ENCODE measurements at regions not wholly inside any gene's neighbourhood (a gene's known extent, or its start where the extent isn't known, plus 50 kb on each side); places are given as distances from the start of the nearest gene placed in this dataset.
A peak's percentile ranks its signal among the peaks of the same experiment; 100 is the strongest.

- TF ChIP-seq, protein P1, sequence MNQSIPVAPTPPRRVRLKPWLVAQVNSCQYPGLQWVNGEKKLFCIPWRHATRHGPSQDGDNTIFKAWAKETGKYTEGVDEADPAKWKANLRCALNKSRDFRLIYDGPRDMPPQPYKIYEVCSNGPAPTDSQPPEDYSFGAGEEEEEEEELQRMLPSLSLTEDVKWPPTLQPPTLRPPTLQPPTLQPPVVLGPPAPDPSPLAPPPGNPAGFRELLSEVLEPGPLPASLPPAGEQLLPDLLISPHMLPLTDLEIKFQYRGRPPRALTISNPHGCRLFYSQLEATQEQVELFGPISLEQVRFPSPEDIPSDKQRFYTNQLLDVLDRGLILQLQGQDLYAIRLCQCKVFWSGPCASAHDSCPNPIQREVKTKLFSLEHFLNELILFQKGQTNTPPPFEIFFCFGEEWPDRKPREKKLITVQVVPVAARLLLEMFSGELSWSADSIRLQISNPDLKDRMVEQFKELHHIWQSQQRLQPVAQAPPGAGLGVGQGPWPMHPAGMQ (IDR thresholded peaks at IDR 0.05; ENCODE audit: borderline replicate concordance) = no peak
- TF ChIP-seq IRF4 (IDR thresholded peaks at IDR 0.05; ENCODE audit: low read depth, low read length) (no peak), NFYA (IDR thresholded peaks at IDR 0.05; ENCODE audit: borderline replicate concordance, low read depth, low read length) (no peak), NFXL1 (IDR thresholded peaks at IDR 0.05; ENCODE audit: borderline replicate concordance) (no peak), NFYB (IDR thresholded peaks at IDR 0.05; ENCODE audit: insufficient read depth, low read depth, low read length) (no peak), RFX5 (IDR thresholded peaks at IDR 0.05; ENCODE audit: low read depth, low read length) (no peak)
- TF ChIP-seq, protein P2, sequence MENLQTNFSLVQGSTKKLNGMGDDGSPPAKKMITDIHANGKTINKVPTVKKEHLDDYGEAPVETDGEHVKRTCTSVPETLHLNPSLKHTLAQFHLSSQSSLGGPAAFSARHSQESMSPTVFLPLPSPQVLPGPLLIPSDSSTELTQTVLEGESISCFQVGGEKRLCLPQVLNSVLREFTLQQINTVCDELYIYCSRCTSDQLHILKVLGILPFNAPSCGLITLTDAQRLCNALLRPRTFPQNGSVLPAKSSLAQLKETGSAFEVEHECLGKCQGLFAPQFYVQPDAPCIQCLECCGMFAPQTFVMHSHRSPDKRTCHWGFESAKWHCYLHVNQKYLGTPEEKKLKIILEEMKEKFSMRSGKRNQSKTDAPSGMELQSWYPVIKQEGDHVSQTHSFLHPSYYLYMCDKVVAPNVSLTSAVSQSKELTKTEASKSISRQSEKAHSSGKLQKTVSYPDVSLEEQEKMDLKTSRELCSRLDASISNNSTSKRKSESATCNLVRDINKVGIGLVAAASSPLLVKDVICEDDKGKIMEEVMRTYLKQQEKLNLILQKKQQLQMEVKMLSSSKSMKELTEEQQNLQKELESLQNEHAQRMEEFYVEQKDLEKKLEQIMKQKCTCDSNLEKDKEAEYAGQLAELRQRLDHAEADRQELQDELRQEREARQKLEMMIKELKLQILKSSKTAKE (IDR thresholded peaks at IDR 0.05; ENCODE audit: low read depth, poor library complexity, severe bottlenecking) = no peak
These were observed 115.9 kb downstream of the ZFP36L2 start (continued) for GRCh38 chr2:43110442-43110871.

- DNase-seq (ENCODE audit: low read depth, low spot score) (no peak), ATAC-seq (0 out of 3 replicates have a peak, but pooled peaks have one; percentile 10), FAIRE-seq (no peak)
- Histone ChIP-seq H3K4me1 (ENCODE audit: control insufficient read depth, insufficient read depth, low read length) (peaks cover 40% of the 10 kb centered on the region), H3K79me2 (ENCODE audit: control insufficient read depth, insufficient read depth, low read length) (no peaks in the 10 kb centered on the region), H3K4me3 (no peak overlapping the region), H3K9me3 (replicated peaks; ENCODE audit: control insufficient read depth, insufficient read depth, low read length) (no peaks in the 10 kb centered on the region; the same call in 2 of the 3 replicates), H4K20me1 (ENCODE audit: control insufficient read depth, insufficient read depth) (no peaks in the 10 kb centered on the region), H3K4me2 (ENCODE audit: control insufficient read depth, insufficient read depth) (0 out of 2 replicates have a peak overlapping the region, but pooled peaks have one; percentile 1), H2AFZ (ENCODE audit: control insufficient read depth, low read depth, low read length) (no peak overlapping the region), H3K27me3 (replicated peaks in 1 of 2; ENCODE audit: control insufficient read depth in 2 of 2, insufficient read depth in 2 of 2, low read length in 1 of 2) (no peaks in the 10 kb centered on the region), H3K27ac (ENCODE audit: control insufficient read depth, insufficient read depth) (no peak overlapping the region), H3K36me3 (ENCODE audit: control insufficient read depth in 2 of 2, insufficient read depth in 2 of 2, low read length in 1 of 2) (no peaks in the 10 kb centered on the region), H3K9ac (ENCODE audit: control insufficient read depth, insufficient read depth, low read length) (no peak overlapping the region)
- ChIA-PET POLR2A (interaction anchor here (0.5 kb wide), 1 partner anchor 334 kb away, joined by 5 read pairs; no protein-coding TSS in a partner anchor), RAD21 (ENCODE audit: unreplicated experiment) (interaction anchor here (0.7 to 0.9 kb wide), 3 partner anchors 120 to 375 kb away, joined by 3 to 4 read pairs (median 3); no protein-coding TSS in a partner anchor), CTCF (interaction anchor here (0.6 to 2.1 kb wide), 3 partner anchors 11 to 85 kb away, joined by 3 to 9 read pairs (median 3); no protein-coding TSS in a partner anchor), SMC1A (ENCODE audit: uncharacterized antibody, unreplicated experiment) (interaction anchor here (1.0 to 1.2 kb wide), 2 partner anchors 11 to 25 kb away, joined by 3 to 4 read pairs; no protein-coding TSS in a partner anchor)
- intact Hi-C loops (cut with micrococcal nuclease; ENCODE audit: unreplicated experiment) (loop anchor here (5.0 kb wide), 1 partner anchor 162 kb away; no protein-coding TSS in a partner anchor), in situ Hi-C loops (cut with MboI) (no loop called here)
- no TSS peak for BruUV-seq (replicated peaks)
- 4% methylated on average over 2 of the region's 2 CpGs for WGBS (ENCODE audit: insufficient coverage, insufficient replicate concordance, low lambda C conversion rate, missing lambda C conversion rate)
- TF ChIP-seq SPI1 (IDR thresholded peaks at IDR 0.05; ENCODE audit: borderline replicate concordance, insufficient read depth, low read depth, low read length) = peak; percentile 35; the same call in 1 of the 2 replicates
- peak; percentile 24; the same call in 1 of the 2 replicates for TF ChIP-seq MTA2 (IDR thresholded peaks at IDR 0.05; ENCODE audit: low read depth)
- TF ChIP-seq IKZF1 (conservative IDR thresholded peaks at IDR 0.05) = peak; percentile 44; the same call in 1 of the 2 replicates
- TF ChIP-seq, protein P3, sequence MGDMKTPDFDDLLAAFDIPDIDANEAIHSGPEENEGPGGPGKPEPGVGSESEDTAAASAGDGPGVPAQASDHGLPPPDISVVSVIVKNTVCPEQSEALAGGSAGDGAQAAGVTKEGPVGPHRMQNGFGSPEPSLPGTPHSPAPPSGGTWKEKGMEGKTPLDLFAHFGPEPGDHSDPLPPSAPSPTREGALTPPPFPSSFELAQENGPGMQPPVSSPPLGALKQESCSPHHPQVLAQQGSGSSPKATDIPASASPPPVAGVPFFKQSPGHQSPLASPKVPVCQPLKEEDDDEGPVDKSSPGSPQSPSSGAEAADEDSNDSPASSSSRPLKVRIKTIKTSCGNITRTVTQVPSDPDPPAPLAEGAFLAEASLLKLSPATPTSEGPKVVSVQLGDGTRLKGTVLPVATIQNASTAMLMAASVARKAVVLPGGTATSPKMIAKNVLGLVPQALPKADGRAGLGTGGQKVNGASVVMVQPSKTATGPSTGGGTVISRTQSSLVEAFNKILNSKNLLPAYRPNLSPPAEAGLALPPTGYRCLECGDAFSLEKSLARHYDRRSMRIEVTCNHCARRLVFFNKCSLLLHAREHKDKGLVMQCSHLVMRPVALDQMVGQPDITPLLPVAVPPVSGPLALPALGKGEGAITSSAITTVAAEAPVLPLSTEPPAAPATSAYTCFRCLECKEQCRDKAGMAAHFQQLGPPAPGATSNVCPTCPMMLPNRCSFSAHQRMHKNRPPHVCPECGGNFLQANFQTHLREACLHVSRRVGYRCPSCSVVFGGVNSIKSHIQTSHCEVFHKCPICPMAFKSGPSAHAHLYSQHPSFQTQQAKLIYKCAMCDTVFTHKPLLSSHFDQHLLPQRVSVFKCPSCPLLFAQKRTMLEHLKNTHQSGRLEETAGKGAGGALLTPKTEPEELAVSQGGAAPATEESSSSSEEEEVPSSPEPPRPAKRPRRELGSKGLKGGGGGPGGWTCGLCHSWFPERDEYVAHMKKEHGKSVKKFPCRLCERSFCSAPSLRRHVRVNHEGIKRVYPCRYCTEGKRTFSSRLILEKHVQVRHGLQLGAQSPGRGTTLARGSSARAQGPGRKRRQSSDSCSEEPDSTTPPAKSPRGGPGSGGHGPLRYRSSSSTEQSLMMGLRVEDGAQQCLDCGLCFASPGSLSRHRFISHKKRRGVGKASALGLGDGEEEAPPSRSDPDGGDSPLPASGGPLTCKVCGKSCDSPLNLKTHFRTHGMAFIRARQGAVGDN (IDR thresholded peaks at IDR 0.05) = no peak
- TF ChIP-seq ETV6 (conservative IDR thresholded peaks at IDR 0.05 in 1 of 2, IDR thresholded peaks at IDR 0.05 in 1 of 2; ENCODE audit: borderline replicate concordance in 1 of 2, low read depth in 1 of 2) = no peak
- TF ChIP-seq MYC (IDR thresholded peaks at IDR 0.05; ENCODE audit: insufficient read depth, insufficient read length, insufficient replicate concordance, low read length, severe bottlenecking) = no peak
These were observed 117.1 kb downstream of the ZFP36L2 start for GRCh38 chr2:43109261-43109743.
